Kidney (tissue), 13 donors: ENCODE measurements at regions not wholly inside any gene's neighbourhood (a gene's known extent, or its start where the extent isn't known, plus 50 kb on each side); places are given as distances from the start of the nearest gene placed in this dataset.

Experiments used
- DNase-seq, 5 donors: peaks; one replicate each; pipeline ENCODE4 v3.0.0-alpha.2; 2013 to 2020
- FAIRE-seq: peaks from 2 replicates; lab custom pipeline; 2012; peaks lifted over from hg19 to GRCh38; lab: Jason Lieb, UNC
- H3K27ac ChIP-seq, 2 donors: one replicate each; pipeline ENCODE4 v1.7.0; 2013; ENCODE audit warnings: low read depth in 2 of 2, low read length in 2 of 2, inconsistent platforms in 1 of 2
- H3K27me3 ChIP-seq: one replicate; pipeline ENCODE4 v1.7.1; 2013; ENCODE audit warnings: low read length, inconsistent platforms; ENCODE audit not compliant: control insufficient read depth, insufficient read depth
- H3K36me3 ChIP-seq, 3 donors: one replicate each; pipeline versions ENCODE4 v1.7.0 to v1.7.1; 2013; ENCODE audit warnings: low read length in 3 of 3, control low read depth in 1 of 3, inconsistent platforms in 1 of 3; ENCODE audit not compliant: insufficient read depth in 3 of 3, control insufficient read depth in 2 of 3
- H3K4me1 ChIP-seq, 3 donors: one replicate each; pipeline versions ENCODE4 v1.7.0 to v1.7.1; 2013; ENCODE audit warnings: low read length in 3 of 3, inconsistent platforms in 1 of 3, low read depth in 1 of 3; ENCODE audit not compliant: control insufficient read depth in 2 of 3, insufficient read depth in 2 of 3
- H3K4me3 ChIP-seq, 3 donors: one replicate each; pipeline versions ENCODE4 v1.7.0 to v1.8.1; 2013; ENCODE audit warnings: low read length in 3 of 3, control low read depth in 1 of 3, inconsistent platforms in 1 of 3
- H3K9ac ChIP-seq, 3 donors: one replicate each; pipeline versions ENCODE4 v1.7.0 to v1.7.1; 2013; ENCODE audit warnings: low read length in 3 of 3, control low read depth in 1 of 3, inconsistent platforms in 1 of 3
- H3K9me3 ChIP-seq, 3 donors: one replicate each; pipeline versions ENCODE4 v1.7.0 to v1.7.1; 2013; ENCODE audit warnings: low read length in 3 of 3, control low read depth in 1 of 3, inconsistent platforms in 1 of 3; ENCODE audit not compliant: control insufficient read depth in 2 of 3, insufficient read depth in 1 of 3
- CTCF ChIP-seq: IDR thresholded peaks from 3 replicates; pipeline ENCODE4 v1.5.1; 2012; ENCODE audit warnings: mild to moderate bottlenecking, moderate library complexity, borderline replicate concordance; ENCODE audit not compliant: insufficient read depth; ENCODE audit errors: extremely low read depth
- intact Hi-C: fragments of 100-400 bp; cut with DNase I; formaldehyde crosslinking; loops from one replicate; pipeline ENCODE4 v1.11.1; 2022
- donor health status: control.
- donor health status: control.
- donor health status: control.
- donor health status: control.
- donor health status: control.
- donor health status: DM: yes; HTN: yes; CAD: no.
- donor health status: Normal renal cell carcinoma (clear cell type).

DNA sequence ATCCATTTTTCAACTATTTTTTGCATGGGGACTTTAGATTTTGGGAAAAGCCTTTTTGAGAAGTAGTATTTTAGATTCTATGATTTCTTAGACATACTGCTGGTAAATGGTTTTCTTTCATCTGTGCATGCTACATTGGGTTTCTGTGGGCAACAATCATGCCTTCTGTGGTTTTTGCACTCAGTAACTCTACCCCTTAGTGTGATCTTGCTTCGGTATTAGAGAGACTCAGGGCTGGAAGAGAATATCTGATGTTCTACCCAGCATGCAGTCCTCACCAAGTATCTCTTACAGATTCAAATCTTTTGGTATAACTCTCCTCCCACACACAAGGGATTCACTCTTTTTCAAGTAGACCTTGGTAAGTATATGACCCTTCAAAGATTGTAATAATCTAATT lies 183.0 kb downstream of the PMAIP1 start:
- Histone ChIP-seq H3K27ac (no peak overlapping the region), H3K36me3 (no peaks in the 10 kb centered on the region), H3K27me3 (no peaks in the 10 kb centered on the region), H3K4me3 (no peak overlapping the region), H3K4me1 (no peaks in the 10 kb centered on the region), H3K9me3 (no peaks in the 10 kb centered on the region), H3K9ac (no peak overlapping the region)
- intact Hi-C loops = no loop called here
- TF ChIP-seq CTCF = no peak
- FAIRE-seq (no peak), DNase-seq (no peak)

- no peak overlapping the region for H3K4me3 ChIP-seq
- H3K9ac ChIP-seq = no peak overlapping the region
- peaks cover 0 to 3% (median 0%) of the 10 kb centered on the region in 3 donors for H3K9me3 ChIP-seq
- DNase-seq (no peak), FAIRE-seq (no peak)
- no peak for TF ChIP-seq CTCF
- H3K27ac ChIP-seq = no peak overlapping the region
- H3K27me3 ChIP-seq = no peaks in the 10 kb centered on the region
- intact Hi-C loops = no loop called here
- H3K36me3 ChIP-seq = no peaks in the 10 kb centered on the region
- no peaks in the 10 kb centered on the region for H3K4me1 ChIP-seq
These were observed 182.5 kb downstream of the PMAIP1 start for GRCh38 chr18:60082282-60082681.

DNA sequence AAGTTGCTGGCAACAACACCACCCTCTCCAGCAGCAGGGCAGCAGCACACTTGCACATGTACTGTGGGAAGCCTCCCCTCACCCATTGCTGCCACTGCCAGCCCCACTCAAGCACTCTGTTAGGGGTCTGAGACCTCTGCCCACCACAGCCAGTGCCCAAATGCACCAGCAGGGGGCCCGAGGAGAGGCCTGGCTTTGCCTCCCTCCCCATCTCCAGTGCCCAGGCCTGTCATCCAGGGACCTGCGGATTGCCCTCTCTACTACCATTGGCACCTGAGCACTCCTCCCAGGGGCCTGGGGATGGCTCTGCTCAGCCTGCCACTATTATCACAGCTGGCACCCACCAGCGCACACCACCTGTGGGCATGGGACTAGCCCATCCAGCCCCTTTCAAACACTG lies 175.7 kb downstream of the PMAIP1 start:
- intact Hi-C loops = loop anchor here (10.0 kb wide), 1 partner anchor 69 kb away; no protein-coding TSS in a partner anchor
- peaks cover 0 to 5% (median 4%) of the 10 kb centered on the region in 3 donors for H3K9me3 ChIP-seq
- H3K36me3 ChIP-seq = no peaks in the 10 kb centered on the region
- no peak overlapping the region for H3K9ac ChIP-seq
- no peak for TF ChIP-seq CTCF
- no peaks in the 10 kb centered on the region for H3K4me1 ChIP-seq
- no peak for FAIRE-seq
- no peak overlapping the region for H3K27ac ChIP-seq
- DNase-seq = peak in 1 of 5 donors; percentile 46
- H3K27me3 ChIP-seq = no peaks in the 10 kb centered on the region
- no peak overlapping the region for H3K4me3 ChIP-seq

- Histone ChIP-seq H3K4me1 (no peaks in the 10 kb centered on the region), H3K9me3 (no peaks in the 10 kb centered on the region), H3K4me3 (no peak overlapping the region), H3K36me3 (no peaks in the 10 kb centered on the region), H3K27ac (no peak overlapping the region), H3K9ac (no peak overlapping the region), H3K27me3 (no peaks in the 10 kb centered on the region)
- DNase-seq (no peak), FAIRE-seq (no peak)
- TF ChIP-seq CTCF = no peak
- intact Hi-C loops = loop anchor here (10.0 kb wide), 1 partner anchor 74 kb away; no protein-coding TSS in a partner anchor
These were observed 170.8 kb downstream of the PMAIP1 start for GRCh38 chr18:60070631-60071030.
